ENCODE measurements at regions not wholly inside any gene's neighbourhood (a gene's known extent, or its start where the extent isn't known, plus 50 kb on each side); places are given as distances from the start of the nearest gene placed in this dataset.

DNA sequence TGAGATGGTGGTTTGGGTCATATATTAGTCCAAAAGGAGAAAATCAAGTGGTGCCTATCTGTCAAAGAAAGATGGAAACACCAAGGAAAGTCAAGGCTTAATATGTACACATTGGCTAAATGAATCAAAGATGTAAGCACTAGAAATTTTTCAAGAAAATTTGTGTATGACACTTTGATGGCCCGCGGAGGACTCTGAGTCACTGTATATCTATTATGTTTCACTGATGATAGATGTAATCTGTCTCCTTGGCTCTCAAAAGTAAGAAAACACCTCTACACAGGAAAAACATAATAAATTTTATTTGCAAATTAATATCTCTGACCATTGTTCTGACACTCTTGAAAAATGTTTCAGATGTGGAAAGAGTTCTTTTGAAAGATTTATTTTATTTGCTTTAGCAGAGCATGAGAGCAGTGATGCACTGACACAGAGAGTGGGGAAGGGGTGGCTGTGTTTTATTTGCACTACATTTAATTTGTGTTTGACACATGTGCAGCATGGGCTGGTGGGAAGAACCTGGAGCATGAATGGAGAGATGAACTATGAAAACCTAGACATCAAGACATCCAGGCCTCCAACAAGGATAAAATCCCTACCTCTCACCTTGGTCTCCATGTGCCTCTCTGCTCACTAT is 180.8 kb upstream of the GAS1 start:
- no peak for TF ChIP-seq EZH2 (IDR thresholded peaks at IDR 0.05; ENCODE audit: borderline replicate concordance)
- TF ChIP-seq EZH2phosphoT487 (IDR thresholded peaks at IDR 0.05; ENCODE audit: low read depth, severe bottlenecking, unreplicated experiment): no peak
- TF ChIP-seq, protein P1, sequence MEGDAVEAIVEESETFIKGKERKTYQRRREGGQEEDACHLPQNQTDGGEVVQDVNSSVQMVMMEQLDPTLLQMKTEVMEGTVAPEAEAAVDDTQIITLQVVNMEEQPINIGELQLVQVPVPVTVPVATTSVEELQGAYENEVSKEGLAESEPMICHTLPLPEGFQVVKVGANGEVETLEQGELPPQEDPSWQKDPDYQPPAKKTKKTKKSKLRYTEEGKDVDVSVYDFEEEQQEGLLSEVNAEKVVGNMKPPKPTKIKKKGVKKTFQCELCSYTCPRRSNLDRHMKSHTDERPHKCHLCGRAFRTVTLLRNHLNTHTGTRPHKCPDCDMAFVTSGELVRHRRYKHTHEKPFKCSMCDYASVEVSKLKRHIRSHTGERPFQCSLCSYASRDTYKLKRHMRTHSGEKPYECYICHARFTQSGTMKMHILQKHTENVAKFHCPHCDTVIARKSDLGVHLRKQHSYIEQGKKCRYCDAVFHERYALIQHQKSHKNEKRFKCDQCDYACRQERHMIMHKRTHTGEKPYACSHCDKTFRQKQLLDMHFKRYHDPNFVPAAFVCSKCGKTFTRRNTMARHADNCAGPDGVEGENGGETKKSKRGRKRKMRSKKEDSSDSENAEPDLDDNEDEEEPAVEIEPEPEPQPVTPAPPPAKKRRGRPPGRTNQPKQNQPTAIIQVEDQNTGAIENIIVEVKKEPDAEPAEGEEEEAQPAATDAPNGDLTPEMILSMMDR (IDR thresholded peaks at IDR 0.05; ENCODE audit: poor library complexity): no peak
- H3K27ac ChIP-seq: no peak overlapping the region
- peaks cover 4% of the 10 kb centered on the region for H3K9me3 ChIP-seq (ENCODE audit: low read depth)
- WGBS (ENCODE audit: low lambda C conversion rate, missing lambda C conversion rate): 86% methylated on average over 2 of the region's 2 CpGs
- H2AFZ ChIP-seq: no peak overlapping the region
- no peaks in the 10 kb centered on the region for H3K36me3 ChIP-seq (replicated peaks; ENCODE audit: insufficient read depth, low read depth)
- no peaks in the 10 kb centered on the region for H3K9me2 ChIP-seq (replicated peaks; ENCODE audit: insufficient read depth)
- no peaks in the 10 kb centered on the region for H4K20me1 ChIP-seq (ENCODE audit: insufficient read depth, poor library complexity, severe bottlenecking)
- no peaks in the 10 kb centered on the region for H3K79me2 ChIP-seq
- no peaks in the 10 kb centered on the region for H3K27me3 ChIP-seq
- H3K4me3 ChIP-seq: no peak overlapping the region
- no peak overlapping the region for H3K4me2 ChIP-seq
- no peaks in the 10 kb centered on the region for H3K4me1 ChIP-seq (ENCODE audit: insufficient read depth)
- DNase-seq (ENCODE audit: low spot score): no peak

DNA sequence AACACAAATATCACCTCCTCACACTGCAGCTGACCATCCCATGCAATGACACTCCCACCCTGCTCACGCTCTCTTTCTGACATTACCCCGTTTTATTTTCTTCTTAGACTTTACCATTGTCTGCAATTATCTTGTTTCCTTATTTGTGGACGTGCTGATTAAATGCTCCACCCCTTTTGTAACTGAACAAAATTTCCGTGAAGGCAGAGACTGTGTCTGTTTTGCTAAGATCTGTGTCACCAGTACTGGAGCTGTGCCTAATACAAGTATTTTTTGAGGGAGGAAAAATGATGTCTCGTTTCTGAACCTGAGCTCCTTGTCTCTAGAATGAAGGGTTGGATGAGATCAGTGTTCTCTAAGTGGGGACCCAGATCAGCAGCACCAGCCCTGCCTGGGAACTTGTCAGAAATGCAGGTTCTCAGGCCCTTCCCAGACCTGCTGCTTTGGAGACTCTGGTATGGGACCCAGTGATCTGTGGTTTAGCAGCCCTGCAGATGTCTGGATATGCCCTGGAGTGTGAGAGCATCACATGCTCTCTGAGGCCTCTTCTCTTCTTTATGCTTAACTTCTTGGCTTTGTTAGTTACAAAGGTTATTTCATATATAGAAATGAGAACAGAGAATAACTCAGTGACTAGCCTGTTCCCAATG is 181.7 kb upstream of the GAS1 start:
- no peak overlapping the region for H3K4me3 ChIP-seq
- 78% methylated on average over 5 of the region's 5 CpGs for WGBS (ENCODE audit: low lambda C conversion rate, missing lambda C conversion rate)
- DNase-seq (ENCODE audit: low spot score): no peak
- no peaks in the 10 kb centered on the region for H3K9me2 ChIP-seq (replicated peaks; ENCODE audit: insufficient read depth)
- H3K36me3 ChIP-seq (replicated peaks; ENCODE audit: insufficient read depth, low read depth): no peaks in the 10 kb centered on the region
- H3K9me3 ChIP-seq (ENCODE audit: low read depth): peaks cover 4% of the 10 kb centered on the region
- H3K27ac ChIP-seq: no peak overlapping the region
- H3K4me1 ChIP-seq (ENCODE audit: insufficient read depth): no peaks in the 10 kb centered on the region
- no peak overlapping the region for H3K4me2 ChIP-seq
- H2AFZ ChIP-seq: no peak overlapping the region
- H3K27me3 ChIP-seq: no peaks in the 10 kb centered on the region
- TF ChIP-seq EZH2phosphoT487 (IDR thresholded peaks at IDR 0.05; ENCODE audit: low read depth, severe bottlenecking, unreplicated experiment) (no peak), EZH2 (IDR thresholded peaks at IDR 0.05; ENCODE audit: borderline replicate concordance) (no peak)
- TF ChIP-seq, protein P1 (IDR thresholded peaks at IDR 0.05; ENCODE audit: poor library complexity): no peak
- no peaks in the 10 kb centered on the region for H4K20me1 ChIP-seq (ENCODE audit: insufficient read depth, poor library complexity, severe bottlenecking)
- H3K79me2 ChIP-seq: no peaks in the 10 kb centered on the region

DNA sequence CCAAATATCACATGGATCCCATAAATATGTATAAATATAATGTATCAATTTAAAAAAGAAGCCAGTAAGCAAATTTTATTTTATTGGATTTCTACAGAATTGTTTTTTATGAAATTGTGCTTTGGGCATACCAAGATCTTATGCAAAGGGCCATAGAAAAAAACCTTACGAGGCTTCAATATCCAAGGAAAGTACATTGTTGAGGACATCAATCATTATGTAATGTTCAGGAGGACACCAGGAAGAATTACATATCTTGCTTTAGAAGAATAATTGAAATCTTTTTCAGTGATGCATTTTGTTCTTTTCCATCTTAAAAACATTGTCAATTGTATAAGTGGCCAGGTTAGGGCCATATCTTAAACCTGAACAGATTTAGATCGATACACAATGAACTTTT is 187.8 kb upstream of the GAS1 start:
- Histone ChIP-seq H4K20me1 (ENCODE audit: insufficient read depth, poor library complexity, severe bottlenecking) (no peaks in the 10 kb centered on the region), H3K79me2 (no peaks in the 10 kb centered on the region), H3K4me3 (no peak overlapping the region), H3K27me3 (peaks cover 5% of the 10 kb centered on the region), H3K4me2 (no peak overlapping the region), H2AFZ (no peak overlapping the region), H3K36me3 (replicated peaks; ENCODE audit: insufficient read depth, low read depth) (no peaks in the 10 kb centered on the region), H3K27ac (no peak overlapping the region), H3K4me1 (ENCODE audit: insufficient read depth) (no peaks in the 10 kb centered on the region), H3K9me2 (replicated peaks; ENCODE audit: insufficient read depth) (no peaks in the 10 kb centered on the region), H3K9me3 (ENCODE audit: low read depth) (no peaks in the 10 kb centered on the region)
- 94% methylated on average over 2 of the region's 2 CpGs for WGBS (ENCODE audit: low lambda C conversion rate, missing lambda C conversion rate)
- no peak for DNase-seq (ENCODE audit: low spot score)
- TF ChIP-seq EZH2phosphoT487 (IDR thresholded peaks at IDR 0.05; ENCODE audit: low read depth, severe bottlenecking, unreplicated experiment): no peak
- TF ChIP-seq, protein P1 (IDR thresholded peaks at IDR 0.05; ENCODE audit: poor library complexity): no peak
- no peak for TF ChIP-seq EZH2 (IDR thresholded peaks at IDR 0.05; ENCODE audit: borderline replicate concordance)
